Testis (tissue), 2 donors: ENCODE measurements at regions not wholly inside any gene's neighbourhood (a gene's known extent, or its start where the extent isn't known, plus 50 kb on each side); places are given as distances from the start of the nearest gene placed in this dataset.

Experiments
- POLR2A ChIP-seq: fragments of 450-650 bp; IDR thresholded peaks from one replicate; pipeline ENCODE4 v1.6.1; 2017; ENCODE audit warnings: antibody characterized with exemption, mild to moderate bottlenecking, moderate library complexity
- TF ChIP-seq, protein P1 (sequence below), 3 experiments: fragments of 450-650 bp in 2 of 3; fragments of 200-600 bp in 1 of 3; sonication (generic) in 1 of 3; IDR thresholded peaks; one replicate each; pipeline ENCODE4 v1.5.1; 2016 to 2019; ENCODE audit warnings: antibody characterized with exemption in 3 of 3, mild to moderate bottlenecking in 2 of 3, moderate library complexity in 1 of 3

DNA sequence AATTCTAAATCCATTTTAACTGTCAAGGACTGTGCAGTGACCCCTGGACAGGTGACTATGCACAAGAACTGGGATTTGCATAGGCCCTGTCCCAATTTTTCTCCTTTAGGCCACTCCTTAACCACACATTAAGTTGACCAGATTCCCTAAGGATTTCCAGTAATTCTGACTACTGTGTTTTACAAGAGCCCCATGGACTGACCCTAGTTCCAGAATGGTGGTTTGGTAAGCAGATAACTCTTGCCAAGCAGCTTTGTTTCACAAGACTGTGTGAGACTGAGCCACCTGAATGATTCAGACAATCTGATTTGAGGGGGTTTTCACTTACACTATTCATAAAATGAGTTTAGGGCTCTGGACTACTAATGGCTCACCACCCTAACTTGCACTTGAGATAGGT, 535.8 kb downstream of the ZBBX start:
- TF ChIP-seq, protein P1, sequence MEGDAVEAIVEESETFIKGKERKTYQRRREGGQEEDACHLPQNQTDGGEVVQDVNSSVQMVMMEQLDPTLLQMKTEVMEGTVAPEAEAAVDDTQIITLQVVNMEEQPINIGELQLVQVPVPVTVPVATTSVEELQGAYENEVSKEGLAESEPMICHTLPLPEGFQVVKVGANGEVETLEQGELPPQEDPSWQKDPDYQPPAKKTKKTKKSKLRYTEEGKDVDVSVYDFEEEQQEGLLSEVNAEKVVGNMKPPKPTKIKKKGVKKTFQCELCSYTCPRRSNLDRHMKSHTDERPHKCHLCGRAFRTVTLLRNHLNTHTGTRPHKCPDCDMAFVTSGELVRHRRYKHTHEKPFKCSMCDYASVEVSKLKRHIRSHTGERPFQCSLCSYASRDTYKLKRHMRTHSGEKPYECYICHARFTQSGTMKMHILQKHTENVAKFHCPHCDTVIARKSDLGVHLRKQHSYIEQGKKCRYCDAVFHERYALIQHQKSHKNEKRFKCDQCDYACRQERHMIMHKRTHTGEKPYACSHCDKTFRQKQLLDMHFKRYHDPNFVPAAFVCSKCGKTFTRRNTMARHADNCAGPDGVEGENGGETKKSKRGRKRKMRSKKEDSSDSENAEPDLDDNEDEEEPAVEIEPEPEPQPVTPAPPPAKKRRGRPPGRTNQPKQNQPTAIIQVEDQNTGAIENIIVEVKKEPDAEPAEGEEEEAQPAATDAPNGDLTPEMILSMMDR (IDR thresholded peaks at IDR 0.05): no peak
- no peak for TF ChIP-seq POLR2A
